DND-41 (cell line): ENCODE measurements at regions not wholly inside any gene's neighbourhood (a gene's known extent, or its start where the extent isn't known, plus 50 kb on each side); places are given as distances from the start of the nearest gene placed in this dataset.

Experiments
- ATAC-seq: fragments of 200-7000 bp; cut with Tn5 transposase; 3 replicates; pipeline ENCODE4 v1.9.1; 2021; ENCODE audit warnings: low read depth; ENCODE audit not compliant: insufficient read depth
- DNase-seq: peaks from one replicate; pipeline ENCODE4 v3.0.0-alpha.2; 2020
- H2AFZ ChIP-seq: 2 replicates; pipeline ENCODE4 v1.6.0; 2012; ENCODE audit warnings: low read depth, low read length
- H3K27ac ChIP-seq: 2 replicates; pipeline ENCODE4 v1.5.1; 2012; ENCODE audit warnings: low read length, inconsistent platforms
- H3K27me3 ChIP-seq: fragments of 200-600 bp; sonication (generic); 2 replicates; pipeline ENCODE4 v1.6.0; 2012; ENCODE audit warnings: low read length, mild to moderate bottlenecking, inconsistent platforms; ENCODE audit not compliant: insufficient read depth, poor library complexity
- H3K36me3 ChIP-seq: 2 replicates; pipeline ENCODE4 v1.5.1; 2012; ENCODE audit warnings: low read length, inconsistent platforms; ENCODE audit not compliant: insufficient read depth
- H3K4me1 ChIP-seq: 2 replicates; pipeline ENCODE4 v1.5.1; 2012; ENCODE audit warnings: mild to moderate bottlenecking, low read length; ENCODE audit not compliant: insufficient read depth
- H3K4me2 ChIP-seq: 2 replicates; pipeline ENCODE4 v1.6.0; 2012; ENCODE audit warnings: mild to moderate bottlenecking, moderate library complexity, low read length, inconsistent platforms; ENCODE audit not compliant: insufficient read depth
- H3K4me3 ChIP-seq, 2 experiments: fragments of 200-600 bp in 1 of 2; shearing (Covaris generic) in 1 of 2; 2 replicates each; pipeline ENCODE4 v1.5.1; 2012 to 2016; ENCODE audit warnings: inconsistent platforms in 2 of 2, low read length in 2 of 2, mild to moderate bottlenecking in 2 of 2, low read depth in 1 of 2, moderate library complexity in 1 of 2
- H3K79me2 ChIP-seq: 2 replicates; pipeline ENCODE4 v1.6.0; 2012; ENCODE audit warnings: low read length, inconsistent platforms; ENCODE audit not compliant: insufficient read depth
- H3K9ac ChIP-seq: 2 replicates; pipeline ENCODE4 v1.6.0; 2012; ENCODE audit warnings: low read depth, mild to moderate bottlenecking, inconsistent platforms, low read length, moderate library complexity
- H3K9me3 ChIP-seq: 2 replicates; pipeline ENCODE4 v1.5.1; 2012; ENCODE audit warnings: low read length, moderate library complexity, mild to moderate bottlenecking, inconsistent platforms; ENCODE audit not compliant: insufficient read depth, severe bottlenecking
- H4K20me1 ChIP-seq: 2 replicates; pipeline ENCODE4 v1.6.0; 2012; ENCODE audit warnings: low read length; ENCODE audit not compliant: insufficient read depth
- EZH2 ChIP-seq: IDR thresholded peaks from 3 replicates; pipeline ENCODE4 v1.6.1; 2012; ENCODE audit warnings: borderline replicate concordance, low read depth, mild to moderate bottlenecking, moderate library complexity, low read length, inconsistent platforms; ENCODE audit not compliant: severe bottlenecking
- TF ChIP-seq, protein P1 (sequence below): IDR thresholded peaks from 2 replicates; pipeline ENCODE4 v1.5.1; 2012; ENCODE audit warnings: borderline replicate concordance, low read length, moderate library complexity, mild to moderate bottlenecking; ENCODE audit not compliant: poor library complexity, severe bottlenecking; ENCODE audit errors: extremely low read depth

DNA sequence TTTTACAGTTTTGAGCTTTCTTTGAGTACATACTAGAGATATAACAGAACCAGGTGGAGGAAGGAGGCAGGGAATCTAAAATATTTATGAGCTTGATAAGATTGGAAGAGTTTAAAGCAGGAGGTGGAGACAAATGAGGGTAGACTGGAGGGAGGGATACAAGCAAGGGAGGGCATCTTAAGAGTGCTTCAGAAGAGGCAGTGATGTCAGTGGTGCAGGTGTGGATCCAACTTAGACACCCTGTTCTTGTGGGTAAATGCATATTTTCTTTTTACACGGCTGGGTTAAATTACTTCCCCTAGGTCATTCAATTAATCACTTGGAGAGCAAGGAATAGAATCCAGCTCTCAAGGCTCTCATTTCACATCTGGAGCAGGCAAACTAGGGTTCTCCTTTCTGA is 146.1 kb upstream of the LRIG3 start:
- Histone ChIP-seq H3K9me3 (no peaks in the 10 kb centered on the region), H3K9ac (no peak overlapping the region), H3K27me3 (no peaks in the 10 kb centered on the region), H3K36me3 (no peaks in the 10 kb centered on the region), H3K27ac (no peak overlapping the region), H3K79me2 (no peaks in the 10 kb centered on the region), H3K4me2 (no peak overlapping the region), H3K4me3 (no peak overlapping the region), H4K20me1 (no peaks in the 10 kb centered on the region), H3K4me1 (no peaks in the 10 kb centered on the region), H2AFZ (no peak overlapping the region)
- TF ChIP-seq EZH2, result no peak
- TF ChIP-seq, protein P1, sequence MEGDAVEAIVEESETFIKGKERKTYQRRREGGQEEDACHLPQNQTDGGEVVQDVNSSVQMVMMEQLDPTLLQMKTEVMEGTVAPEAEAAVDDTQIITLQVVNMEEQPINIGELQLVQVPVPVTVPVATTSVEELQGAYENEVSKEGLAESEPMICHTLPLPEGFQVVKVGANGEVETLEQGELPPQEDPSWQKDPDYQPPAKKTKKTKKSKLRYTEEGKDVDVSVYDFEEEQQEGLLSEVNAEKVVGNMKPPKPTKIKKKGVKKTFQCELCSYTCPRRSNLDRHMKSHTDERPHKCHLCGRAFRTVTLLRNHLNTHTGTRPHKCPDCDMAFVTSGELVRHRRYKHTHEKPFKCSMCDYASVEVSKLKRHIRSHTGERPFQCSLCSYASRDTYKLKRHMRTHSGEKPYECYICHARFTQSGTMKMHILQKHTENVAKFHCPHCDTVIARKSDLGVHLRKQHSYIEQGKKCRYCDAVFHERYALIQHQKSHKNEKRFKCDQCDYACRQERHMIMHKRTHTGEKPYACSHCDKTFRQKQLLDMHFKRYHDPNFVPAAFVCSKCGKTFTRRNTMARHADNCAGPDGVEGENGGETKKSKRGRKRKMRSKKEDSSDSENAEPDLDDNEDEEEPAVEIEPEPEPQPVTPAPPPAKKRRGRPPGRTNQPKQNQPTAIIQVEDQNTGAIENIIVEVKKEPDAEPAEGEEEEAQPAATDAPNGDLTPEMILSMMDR, result no peak
- ATAC-seq (no peak), DNase-seq (no peak)

DNA sequence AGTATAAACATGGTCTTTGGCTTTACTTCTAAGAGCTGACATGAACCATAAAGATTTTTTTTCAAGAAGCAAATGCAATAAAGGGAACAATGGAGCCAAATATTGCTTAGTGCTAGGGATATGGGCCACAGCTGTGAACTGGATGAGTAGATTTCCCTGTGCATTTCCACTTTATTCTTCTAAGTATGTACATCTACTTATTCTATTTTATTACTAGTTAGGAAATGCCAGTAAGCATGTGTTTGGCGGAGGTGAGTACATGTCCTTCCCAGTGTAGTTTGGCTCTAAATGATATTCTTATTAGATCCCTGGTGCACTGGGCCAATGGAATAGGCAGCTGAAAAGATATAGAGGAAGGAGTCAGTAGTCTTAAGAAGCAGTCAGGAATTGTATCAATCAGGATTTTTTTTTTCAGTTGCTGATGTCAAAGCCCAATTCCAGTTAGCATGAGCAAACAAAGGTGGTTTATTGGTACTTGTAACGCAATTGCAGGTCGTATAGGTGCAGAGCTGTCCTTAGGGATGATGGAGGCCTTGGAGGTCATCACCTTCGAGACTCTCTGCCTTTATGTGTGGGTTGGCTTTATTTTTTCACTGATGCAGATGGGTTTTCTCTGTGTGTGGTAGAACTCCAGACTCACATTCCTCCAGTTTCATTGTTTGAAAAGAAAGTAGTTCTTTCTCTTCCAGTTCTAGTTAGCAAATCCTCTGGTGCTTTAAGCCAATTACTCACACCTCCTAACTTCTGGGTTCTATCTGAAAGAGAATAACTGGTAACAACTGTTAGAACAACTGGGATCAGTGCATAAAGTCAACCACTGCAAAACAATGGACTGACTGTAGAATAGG is 139.0 kb upstream of the LRIG3 start:
- ATAC-seq, result no peak
- H3K4me2 ChIP-seq, result no peak overlapping the region
- TF ChIP-seq, protein P1, result no peak
- TF ChIP-seq EZH2, result no peak

DNA sequence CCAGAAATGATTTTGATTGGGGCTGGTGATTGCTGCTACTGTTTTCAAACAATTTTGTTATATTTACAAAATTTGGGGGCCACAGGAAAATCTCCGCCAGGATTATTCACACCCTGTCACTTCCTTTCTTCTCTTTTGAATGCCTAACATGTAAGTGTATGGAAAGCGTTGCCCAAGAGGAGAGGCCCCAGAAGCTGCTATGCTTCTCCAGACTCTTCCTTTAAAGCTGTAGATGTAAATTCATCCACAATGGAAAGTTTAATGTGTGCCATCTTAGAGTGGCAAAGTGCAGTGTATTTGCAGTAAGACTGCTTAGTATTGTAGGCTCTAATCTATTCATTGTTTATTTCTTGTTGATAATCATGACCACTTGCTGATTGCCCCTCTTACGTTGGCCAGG is 136.7 kb upstream of the LRIG3 start:
- no peak overlapping the region for H3K27ac ChIP-seq
- no peak for TF ChIP-seq EZH2
- TF ChIP-seq, protein P1, result no peak
- ATAC-seq, result no peak
- H4K20me1 ChIP-seq, result no peaks in the 10 kb centered on the region
- no peaks in the 10 kb centered on the region for H3K36me3 ChIP-seq
- H3K27me3 ChIP-seq, result no peaks in the 10 kb centered on the region
- H3K9ac ChIP-seq, result no peak overlapping the region
- H3K4me1 ChIP-seq, result no peaks in the 10 kb centered on the region
- H2AFZ ChIP-seq, result no peak overlapping the region
- H3K79me2 ChIP-seq, result no peaks in the 10 kb centered on the region
- no peak overlapping the region for H3K4me3 ChIP-seq
- H3K9me3 ChIP-seq, result no peaks in the 10 kb centered on the region
- H3K4me2 ChIP-seq, result no peak overlapping the region
- DNase-seq, result no peak

More for the DNA sequence above, 139.0 kb upstream of the LRIG3 start:
- H3K79me2 ChIP-seq, result no peaks in the 10 kb centered on the region
- H3K9me3 ChIP-seq, result no peaks in the 10 kb centered on the region
- H3K36me3 ChIP-seq, result no peaks in the 10 kb centered on the region
- H2AFZ ChIP-seq, result no peak overlapping the region
- no peaks in the 10 kb centered on the region for H3K27me3 ChIP-seq
- no peak for DNase-seq
- no peak overlapping the region for H3K9ac ChIP-seq
- no peaks in the 10 kb centered on the region for H3K4me1 ChIP-seq
- H3K27ac ChIP-seq, result no peak overlapping the region
- H4K20me1 ChIP-seq, result no peaks in the 10 kb centered on the region
- H3K4me3 ChIP-seq, result no peak overlapping the region
